H9 (cell line): ENCODE measurements at regions not wholly inside any gene's neighbourhood (a gene's known extent, or its start where the extent isn't known, plus 50 kb on each side); places are given as distances from the start of the nearest gene placed in this dataset.

Experiments
- DNase-seq: peaks from one replicate; pipeline ENCODE4 v3.0.0-alpha.2; 2017
- H2AFZ ChIP-seq: one replicate; pipeline ENCODE4 v1.6.1; 2013; ENCODE audit warnings: mild to moderate bottlenecking, low read length, control low read depth, moderate library complexity
- H2AK5ac ChIP-seq: 2 replicates; pipeline ENCODE4 v1.6.1; 2013; ENCODE audit warnings: low read length, control low read depth, mixed read lengths; ENCODE audit not compliant: insufficient read length
- H2BK120ac ChIP-seq: one replicate; pipeline ENCODE4 v1.6.1; 2013; ENCODE audit warnings: low read depth, mild to moderate bottlenecking, low read length, control low read depth, inconsistent platforms; ENCODE audit not compliant: poor library complexity, severe bottlenecking
- H2BK12ac ChIP-seq: 2 replicates; pipeline ENCODE4 v1.6.1; 2013; ENCODE audit warnings: low read length, control low read depth, mixed read lengths, low read depth; ENCODE audit not compliant: insufficient read length
- H2BK15ac ChIP-seq: 2 replicates; pipeline ENCODE4 v1.6.1; 2013; ENCODE audit warnings: low read depth, low read length, control low read depth
- H2BK20ac ChIP-seq: one replicate; pipeline ENCODE4 v1.6.1; 2013; ENCODE audit warnings: low read depth, mild to moderate bottlenecking, low read length, control low read depth, inconsistent platforms; ENCODE audit not compliant: poor library complexity, severe bottlenecking
- H2BK5ac ChIP-seq: 2 replicates; pipeline ENCODE4 v1.6.1; 2013; ENCODE audit warnings: low read length, control low read depth, mixed read lengths; ENCODE audit not compliant: insufficient read length
- H3K14ac ChIP-seq: 2 replicates; pipeline ENCODE4 v1.6.1; 2013; ENCODE audit warnings: low read length, control low read depth; ENCODE audit not compliant: insufficient read depth
- H3K18ac ChIP-seq: 2 replicates; pipeline ENCODE4 v1.6.1; 2013; ENCODE audit warnings: low read depth, mild to moderate bottlenecking, mixed read lengths, low read length, control low read depth; ENCODE audit not compliant: insufficient read length
- H3K23ac ChIP-seq: 2 replicates; pipeline ENCODE4 v1.6.1; 2013; ENCODE audit warnings: low read length, control low read depth, mixed read lengths, low read depth; ENCODE audit not compliant: insufficient read length
- H3K23me2 ChIP-seq: 2 replicates; pipeline ENCODE4 v1.6.1; 2013; ENCODE audit warnings: low read depth, mild to moderate bottlenecking, mixed read lengths, low read length, control low read depth; ENCODE audit not compliant: insufficient read length, poor library complexity, severe bottlenecking
- H3K27ac ChIP-seq: 2 replicates; pipeline ENCODE4 v1.5.1; 2013; ENCODE audit warnings: low read length, control low read depth, mixed read lengths, low read depth; ENCODE audit not compliant: insufficient read length
- H3K27me3 ChIP-seq: 2 replicates; pipeline ENCODE4 v1.6.1; 2013; ENCODE audit warnings: low read length, control low read depth, inconsistent platforms; ENCODE audit not compliant: insufficient read depth
- H3K4ac ChIP-seq: 2 replicates; pipeline ENCODE4 v1.6.1; 2013; ENCODE audit warnings: low read depth, mild to moderate bottlenecking, control low read depth, inconsistent platforms, low read length, moderate library complexity
- H3K4me1 ChIP-seq: 2 replicates; pipeline ENCODE4 v1.6.1; 2013; ENCODE audit warnings: low read length, control low read depth, inconsistent platforms; ENCODE audit not compliant: insufficient read depth
- H3K4me2 ChIP-seq: 2 replicates; pipeline ENCODE4 v1.6.1; 2013; ENCODE audit warnings: low read length, control low read depth, mixed read lengths; ENCODE audit not compliant: insufficient read length, insufficient read depth
- H3K56ac ChIP-seq: 2 replicates; pipeline ENCODE4 v1.6.1; 2013; ENCODE audit warnings: low read depth, mild to moderate bottlenecking, mixed read lengths, low read length, control low read depth; ENCODE audit not compliant: insufficient read length
- H3K79me1 ChIP-seq: 2 replicates; pipeline ENCODE4 v1.6.1; 2013; ENCODE audit warnings: low read depth, mild to moderate bottlenecking, moderate library complexity, low read length, control low read depth, inconsistent platforms; ENCODE audit not compliant: insufficient read depth, poor library complexity, severe bottlenecking
- H3K79me2 ChIP-seq: 2 replicates; pipeline ENCODE4 v1.6.1; 2013; ENCODE audit warnings: low read length, control low read depth, inconsistent platforms; ENCODE audit not compliant: insufficient read depth
- H3K9ac ChIP-seq: 2 replicates; pipeline ENCODE4 v1.6.1; 2013; ENCODE audit warnings: low read length, control low read depth, mixed read lengths; ENCODE audit not compliant: insufficient read length; ENCODE audit errors: extremely low read depth
- H3K9me3 ChIP-seq: one replicate; pipeline ENCODE4 v1.6.1; 2013; ENCODE audit warnings: low read depth, low read length, inconsistent platforms; ENCODE audit not compliant: control insufficient read depth
- H3T11ph ChIP-seq: one replicate; pipeline ENCODE4 v1.6.1; 2013; ENCODE audit warnings: mild to moderate bottlenecking, low read length, control low read depth, inconsistent platforms
- H4K20me1 ChIP-seq: one replicate; pipeline ENCODE4 v1.6.1; 2013; ENCODE audit not compliant: control insufficient read depth, insufficient read length, insufficient read depth
- H4K5ac ChIP-seq: 2 replicates; pipeline ENCODE4 v1.6.1; 2013; ENCODE audit warnings: low read depth, mild to moderate bottlenecking, mixed read lengths, low read length, control low read depth; ENCODE audit not compliant: insufficient read length
- H4K8ac ChIP-seq: replicated peaks from 2 replicates; pipeline ENCODE4 v1.6.1; 2013; ENCODE audit warnings: low read length, control low read depth, mixed read lengths, low read depth; ENCODE audit not compliant: insufficient read length
- H4K91ac ChIP-seq: 2 replicates; pipeline ENCODE4 v1.6.1; 2013; ENCODE audit warnings: low read depth, mild to moderate bottlenecking, moderate library complexity, mixed read lengths, low read length, control low read depth; ENCODE audit not compliant: insufficient read length
- H3K27ac Mint-ChIP-seq, 3 experiments: 2 replicates in 2 of 3; 3 replicates in 1 of 3; pipeline ENCODE4 v1.8.0; 2020 to 2021; ENCODE audit warnings: mixed read lengths in 3 of 3, mild to moderate bottlenecking in 1 of 3, moderate library complexity in 1 of 3
- H3K27me3 Mint-ChIP-seq: 2 replicates; pipeline ENCODE4 v1.8.0; 2021; ENCODE audit warnings: low read depth, mild to moderate bottlenecking, moderate library complexity, mixed read lengths
- H3K36me3 Mint-ChIP-seq, 3 experiments: 2 replicates in 2 of 3; 3 replicates in 1 of 3; pipeline ENCODE4 v1.8.0; 2020 to 2021; ENCODE audit warnings: low read depth in 3 of 3, mixed read lengths in 3 of 3; ENCODE audit not compliant: insufficient read depth in 1 of 3
- H3K4me1 Mint-ChIP-seq, 2 experiments: 2 replicates each; pipeline ENCODE4 v1.8.0; 2020; ENCODE audit warnings: mixed read lengths in 2 of 2
- H3K4me3 Mint-ChIP-seq, 2 experiments: 2 replicates in 1 of 2; 3 replicates in 1 of 2; pipeline ENCODE4 v1.8.0; 2020 to 2021; ENCODE audit warnings: mild to moderate bottlenecking in 2 of 2, mixed read lengths in 2 of 2, moderate library complexity in 1 of 2
- H3K9me3 Mint-ChIP-seq, 2 experiments: 2 replicates in 1 of 2; 3 replicates in 1 of 2; pipeline ENCODE4 v1.8.0; 2020; ENCODE audit warnings: mild to moderate bottlenecking in 2 of 2, mixed read lengths in 2 of 2, moderate library complexity in 1 of 2
- WGBS: extraction: QIAGEN DNeasy Blood & Tissue Kit; methylation state at CpG from one replicate; pipeline ENCODE4 v1.1.7; 2013; ENCODE audit warnings: missing lambda C conversion rate, low lambda C conversion rate, mixed read lengths; ENCODE audit not compliant: insufficient read length; ENCODE audit errors: extremely low coverage; 5-methylcytosine and 5-hydroxymethylcytosine counted together
- TF ChIP-seq, protein P1 (sequence below): fragments of 200-600 bp; sonication (generic); conservative IDR thresholded peaks from 3 replicates; pipeline ENCODE4 v1.8.0; 2021; ENCODE audit warnings: antibody characterized with exemption, mild to moderate bottlenecking

GRCh38 chr3:76615719-76616118 lies 424.2 kb upstream of the ROBO2 start:
- no peak overlapping the region for H3K27ac Mint-ChIP-seq
- Histone ChIP-seq H2AK5ac (no peak overlapping the region), H3K4ac (no peak overlapping the region), H3K4me1 (no peaks in the 10 kb centered on the region), H3K79me1 (no peaks in the 10 kb centered on the region), H3K56ac (no peak overlapping the region), H3K9me3 (no peaks in the 10 kb centered on the region), H3K79me2 (no peaks in the 10 kb centered on the region), H4K8ac (no peak overlapping the region), H4K91ac (no peak overlapping the region), H4K20me1 (peaks cover 2% of the 10 kb centered on the region), H2BK15ac (no peak overlapping the region), H3K27me3 (no peaks in the 10 kb centered on the region), H3K23me2 (no peaks in the 10 kb centered on the region), H2BK20ac (no peak overlapping the region), H2BK120ac (no peak overlapping the region), H4K5ac (no peak overlapping the region), H3K18ac (no peak overlapping the region), H3K9ac (no peak overlapping the region), H2BK12ac (no peak overlapping the region), H3T11ph (no peak overlapping the region), H3K23ac (no peak overlapping the region), H3K4me2 (no peak overlapping the region), H2AFZ (no peak overlapping the region), H2BK5ac (no peak overlapping the region), H3K14ac (no peak overlapping the region), H3K27ac (no peak overlapping the region)
- H3K36me3 Mint-ChIP-seq, result no peaks in the 10 kb centered on the region
- no peaks in the 10 kb centered on the region for H3K9me3 Mint-ChIP-seq
- TF ChIP-seq, protein P1, sequence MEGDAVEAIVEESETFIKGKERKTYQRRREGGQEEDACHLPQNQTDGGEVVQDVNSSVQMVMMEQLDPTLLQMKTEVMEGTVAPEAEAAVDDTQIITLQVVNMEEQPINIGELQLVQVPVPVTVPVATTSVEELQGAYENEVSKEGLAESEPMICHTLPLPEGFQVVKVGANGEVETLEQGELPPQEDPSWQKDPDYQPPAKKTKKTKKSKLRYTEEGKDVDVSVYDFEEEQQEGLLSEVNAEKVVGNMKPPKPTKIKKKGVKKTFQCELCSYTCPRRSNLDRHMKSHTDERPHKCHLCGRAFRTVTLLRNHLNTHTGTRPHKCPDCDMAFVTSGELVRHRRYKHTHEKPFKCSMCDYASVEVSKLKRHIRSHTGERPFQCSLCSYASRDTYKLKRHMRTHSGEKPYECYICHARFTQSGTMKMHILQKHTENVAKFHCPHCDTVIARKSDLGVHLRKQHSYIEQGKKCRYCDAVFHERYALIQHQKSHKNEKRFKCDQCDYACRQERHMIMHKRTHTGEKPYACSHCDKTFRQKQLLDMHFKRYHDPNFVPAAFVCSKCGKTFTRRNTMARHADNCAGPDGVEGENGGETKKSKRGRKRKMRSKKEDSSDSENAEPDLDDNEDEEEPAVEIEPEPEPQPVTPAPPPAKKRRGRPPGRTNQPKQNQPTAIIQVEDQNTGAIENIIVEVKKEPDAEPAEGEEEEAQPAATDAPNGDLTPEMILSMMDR, result no peak
- WGBS, result no CpG with 5 or more reads among the region's 1 CpG
- H3K4me3 Mint-ChIP-seq, result no peak overlapping the region
- DNase-seq, result no peak
- no peaks in the 10 kb centered on the region for H3K4me1 Mint-ChIP-seq
- no peaks in the 10 kb centered on the region for H3K27me3 Mint-ChIP-seq
